ENCODE measurements at regions not wholly inside any gene's neighbourhood (a gene's known extent, or its start where the extent isn't known, plus 50 kb on each side); places are given as distances from the start of the nearest gene placed in this dataset.

DNA sequence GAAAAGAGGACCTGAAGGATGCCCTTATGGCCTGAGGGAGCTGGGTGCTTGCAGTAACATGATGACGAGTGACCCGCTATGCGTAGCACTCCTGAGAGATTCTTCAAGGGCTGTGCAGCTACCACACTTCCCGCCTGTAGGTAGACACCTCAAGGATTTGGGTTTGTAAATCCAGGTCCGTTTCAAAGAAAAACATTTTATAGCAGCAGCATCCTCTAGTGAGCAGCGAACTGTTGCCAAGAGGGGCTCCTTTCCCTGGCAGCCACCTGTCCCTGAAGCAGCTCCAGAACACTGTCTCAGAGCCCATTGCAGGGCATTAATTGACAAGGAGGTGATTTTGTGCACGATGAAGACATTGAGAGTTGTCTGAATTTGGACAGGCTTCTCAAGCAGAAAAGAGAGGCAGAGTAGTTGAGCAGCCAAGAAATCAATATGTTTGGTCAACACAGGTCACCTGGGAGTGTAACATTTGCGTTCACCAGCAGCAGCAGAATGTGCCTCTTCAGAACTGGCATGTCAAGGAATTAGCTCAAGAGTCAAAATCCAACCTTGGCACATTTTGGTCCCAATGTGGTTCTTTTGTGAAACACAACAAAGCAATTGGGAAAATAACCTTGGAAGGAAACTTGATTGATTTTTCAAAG, 209.8 kb upstream of the MTNR1B start:
- TF ChIP-seq, protein P1, sequence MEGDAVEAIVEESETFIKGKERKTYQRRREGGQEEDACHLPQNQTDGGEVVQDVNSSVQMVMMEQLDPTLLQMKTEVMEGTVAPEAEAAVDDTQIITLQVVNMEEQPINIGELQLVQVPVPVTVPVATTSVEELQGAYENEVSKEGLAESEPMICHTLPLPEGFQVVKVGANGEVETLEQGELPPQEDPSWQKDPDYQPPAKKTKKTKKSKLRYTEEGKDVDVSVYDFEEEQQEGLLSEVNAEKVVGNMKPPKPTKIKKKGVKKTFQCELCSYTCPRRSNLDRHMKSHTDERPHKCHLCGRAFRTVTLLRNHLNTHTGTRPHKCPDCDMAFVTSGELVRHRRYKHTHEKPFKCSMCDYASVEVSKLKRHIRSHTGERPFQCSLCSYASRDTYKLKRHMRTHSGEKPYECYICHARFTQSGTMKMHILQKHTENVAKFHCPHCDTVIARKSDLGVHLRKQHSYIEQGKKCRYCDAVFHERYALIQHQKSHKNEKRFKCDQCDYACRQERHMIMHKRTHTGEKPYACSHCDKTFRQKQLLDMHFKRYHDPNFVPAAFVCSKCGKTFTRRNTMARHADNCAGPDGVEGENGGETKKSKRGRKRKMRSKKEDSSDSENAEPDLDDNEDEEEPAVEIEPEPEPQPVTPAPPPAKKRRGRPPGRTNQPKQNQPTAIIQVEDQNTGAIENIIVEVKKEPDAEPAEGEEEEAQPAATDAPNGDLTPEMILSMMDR (IDR thresholded peaks at IDR 0.05), result no peak
- no peak for TF ChIP-seq POLR2A (IDR thresholded peaks at IDR 0.05)

Measured in esophagus squamous epithelium (tissue), 4 donors.